GM23338 (cell line): ENCODE measurements at regions not wholly inside any gene's neighbourhood (a gene's known extent, or its start where the extent isn't known, plus 50 kb on each side); places are given as distances from the start of the nearest gene placed in this dataset.
A peak's percentile ranks its signal among the peaks of the same experiment; 100 is the strongest.

Experiments used
- CREB1 ChIP-seq: fragments of 250-450 bp; sonication (Bioruptor Pico); IDR thresholded peaks from 2 replicates; pipeline ENCODE4 v1.5.0; 2020; ENCODE audit warnings: low read depth, mild to moderate bottlenecking, moderate library complexity
- CTCF ChIP-seq, 2 experiments: fragments of 200-600 bp in 1 of 2; sonication (generic) in 1 of 2; conservative IDR thresholded peaks; 2 replicates each; pipeline versions ENCODE4 v1.5.1 to v1.6.1; 2016 to 2017; ENCODE audit warnings: antibody characterized with exemption in 2 of 2, low read depth in 2 of 2, mild to moderate bottlenecking in 2 of 2, moderate library complexity in 1 of 2
- EZH2 ChIP-seq: fragments of 200-600 bp; sonication (generic); IDR thresholded peaks from one replicate; pipeline ENCODE4 v1.8.0; 2017; ENCODE audit warnings: antibody characterized with exemption, mild to moderate bottlenecking, low read depth; ENCODE audit not compliant: unreplicated experiment
- EZH2phosphoT487 ChIP-seq: fragments of 200-600 bp; sonication (generic); IDR thresholded peaks from one replicate; pipeline ENCODE4 v1.8.1; 2018; ENCODE audit warnings: antibody characterized with exemption; ENCODE audit not compliant: unreplicated experiment
- POLR2AphosphoS5 ChIP-seq: IDR thresholded peaks from 2 replicates; pipeline ENCODE4 v1.6.1; 2016; ENCODE audit warnings: antibody characterized with exemption, low read depth
- REST ChIP-seq: IDR thresholded peaks from one replicate; pipeline ENCODE4 v1.6.1; 2018; ENCODE audit warnings: antibody characterized with exemption; ENCODE audit not compliant: unreplicated experiment
- STAT1 ChIP-seq: IDR thresholded peaks from one replicate; pipeline ENCODE4 v1.6.1; 2016; ENCODE audit warnings: antibody characterized with exemption; ENCODE audit not compliant: unreplicated experiment
- ZNF114 ChIP-seq: fragments of 250-450 bp; sonication (Bioruptor Pico); IDR thresholded peaks from 2 replicates; pipeline ENCODE4 v1.5.0; 2020; ENCODE audit warnings: mild to moderate bottlenecking, moderate library complexity
- ZNF331 ChIP-seq: fragments of 250-450 bp; sonication (Bioruptor Pico); IDR thresholded peaks from 2 replicates; pipeline ENCODE4 v1.5.0; 2020; ENCODE audit warnings: low read depth, mild to moderate bottlenecking, moderate library complexity
- ZNF462 ChIP-seq: fragments of 250-450 bp; sonication (Bioruptor Pico); IDR thresholded peaks from 2 replicates; pipeline ENCODE4 v1.5.0; 2020; ENCODE audit warnings: mild to moderate bottlenecking, moderate library complexity

- TF ChIP-seq EZH2, result no peak
- peak; percentile 41 to 72 for TF ChIP-seq CTCF (conservative IDR thresholded peaks at IDR 0.05; ENCODE audit: low read depth in 2 of 2)
- no peak for TF ChIP-seq EZH2phosphoT487
- no peak for TF ChIP-seq ZNF331 (CRISPR knock-in tag)
- TF ChIP-seq POLR2AphosphoS5, result no peak
- TF ChIP-seq STAT1, result no peak
- no peak for TF ChIP-seq ZNF114 (CRISPR knock-in tag)
- no peak for TF ChIP-seq CREB1 (CRISPR knock-in tag)
- no peak for TF ChIP-seq ZNF462 (CRISPR knock-in tag)
- no peak for TF ChIP-seq REST
Observed at GRCh38 chr4:131430302-131430701, 1718.8 kb upstream of the PCDH10 start.
